ENCODE measurements at regions not wholly inside any gene's neighbourhood (a gene's known extent, or its start where the extent isn't known, plus 50 kb on each side); places are given as distances from the start of the nearest gene placed in this dataset.

- no peak for TF ChIP-seq POLR2A (IDR thresholded peaks at IDR 0.05)
- no peak for TF ChIP-seq CTCF (IDR thresholded peaks at IDR 0.05)
These were observed 403.7 kb downstream of the BTG1 start for GRCh38 chr12:91741932-91742331.
